ENCODE measurements at regions not wholly inside any gene's neighbourhood (a gene's known extent, or its start where the extent isn't known, plus 50 kb on each side); places are given as distances from the start of the nearest gene placed in this dataset.

DNA sequence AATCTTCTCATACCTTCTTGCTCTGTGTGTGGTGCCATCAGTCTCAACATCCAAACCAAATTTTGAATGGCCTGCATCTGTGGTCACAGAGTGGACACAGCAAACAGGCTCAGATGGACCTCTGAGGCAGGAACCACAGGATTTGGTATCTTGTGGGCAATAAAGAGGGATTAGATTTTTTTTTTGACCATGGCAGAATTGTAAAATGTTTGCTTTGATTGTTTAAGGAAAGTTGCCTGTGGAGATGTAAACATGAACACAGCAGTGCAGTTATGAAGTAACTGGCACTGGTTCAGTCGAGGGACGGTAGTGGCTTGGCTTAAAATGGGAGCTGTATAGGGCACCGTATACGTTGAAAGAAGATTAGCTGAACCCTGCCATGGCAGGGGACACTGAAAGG lies 464.7 kb downstream of the SH2D4B start:
- TF ChIP-seq CTCF (IDR thresholded peaks at IDR 0.05), result no peak
- TF ChIP-seq POLR2AphosphoS5 (IDR thresholded peaks at IDR 0.05), result no peak
- TF ChIP-seq POLR2A (IDR thresholded peaks at IDR 0.05; ENCODE audit: low read depth), result no peak

All from esophagus muscularis mucosa (tissue), 3 donors.